ENCODE measurements at regions not wholly inside any gene's neighbourhood (a gene's known extent, or its start where the extent isn't known, plus 50 kb on each side); places are given as distances from the start of the nearest gene placed in this dataset.

DNA sequence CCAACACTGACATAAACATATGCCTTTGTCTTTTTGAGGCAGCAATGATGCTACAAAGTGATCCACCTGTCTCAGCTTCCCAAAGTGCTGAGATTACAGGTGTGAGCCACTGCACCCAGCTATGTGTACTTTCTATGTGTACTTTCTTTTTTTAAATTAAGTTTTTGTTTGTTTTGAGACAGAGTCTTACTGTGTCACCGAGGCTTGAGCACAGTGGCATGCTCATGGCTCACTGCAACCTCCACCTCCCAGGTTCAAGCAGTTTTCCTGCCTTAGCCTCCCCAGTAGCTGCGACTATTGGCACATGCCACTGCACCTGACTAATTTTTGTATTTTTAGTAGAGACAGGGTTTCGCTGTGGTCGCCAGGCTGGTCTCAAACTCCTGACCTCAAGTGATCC, 172.5 kb upstream of the ALG10B start (continued):
- TF ChIP-seq, protein P1, sequence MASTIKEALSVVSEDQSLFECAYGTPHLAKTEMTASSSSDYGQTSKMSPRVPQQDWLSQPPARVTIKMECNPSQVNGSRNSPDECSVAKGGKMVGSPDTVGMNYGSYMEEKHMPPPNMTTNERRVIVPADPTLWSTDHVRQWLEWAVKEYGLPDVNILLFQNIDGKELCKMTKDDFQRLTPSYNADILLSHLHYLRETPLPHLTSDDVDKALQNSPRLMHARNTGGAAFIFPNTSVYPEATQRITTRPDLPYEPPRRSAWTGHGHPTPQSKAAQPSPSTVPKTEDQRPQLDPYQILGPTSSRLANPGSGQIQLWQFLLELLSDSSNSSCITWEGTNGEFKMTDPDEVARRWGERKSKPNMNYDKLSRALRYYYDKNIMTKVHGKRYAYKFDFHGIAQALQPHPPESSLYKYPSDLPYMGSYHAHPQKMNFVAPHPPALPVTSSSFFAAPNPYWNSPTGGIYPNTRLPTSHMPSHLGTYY (CRISPR knock-in tag; IDR thresholded peaks at IDR 0.05), result no peak
- TF ChIP-seq GTF2I (CRISPR knock-in tag; conservative IDR thresholded peaks at IDR 0.05), result no peak
- TF ChIP-seq, protein P2, sequence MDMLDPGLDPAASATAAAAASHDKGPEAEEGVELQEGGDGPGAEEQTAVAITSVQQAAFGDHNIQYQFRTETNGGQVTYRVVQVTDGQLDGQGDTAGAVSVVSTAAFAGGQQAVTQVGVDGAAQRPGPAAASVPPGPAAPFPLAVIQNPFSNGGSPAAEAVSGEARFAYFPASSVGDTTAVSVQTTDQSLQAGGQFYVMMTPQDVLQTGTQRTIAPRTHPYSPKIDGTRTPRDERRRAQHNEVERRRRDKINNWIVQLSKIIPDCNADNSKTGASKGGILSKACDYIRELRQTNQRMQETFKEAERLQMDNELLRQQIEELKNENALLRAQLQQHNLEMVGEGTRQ (CRISPR knock-in tag; IDR thresholded peaks at IDR 0.05), result no peak
- TF ChIP-seq ZNF317 (CRISPR knock-in tag; IDR thresholded peaks at IDR 0.05; ENCODE audit: borderline replicate concordance, low read depth), result no peak
- no peak for TF ChIP-seq MXD4 (CRISPR knock-in tag; IDR thresholded peaks at IDR 0.05; ENCODE audit: borderline replicate concordance)
- TF ChIP-seq ZNF423 (CRISPR knock-in tag; IDR thresholded peaks at IDR 0.05), result no peak
- TF ChIP-seq, protein P3, sequence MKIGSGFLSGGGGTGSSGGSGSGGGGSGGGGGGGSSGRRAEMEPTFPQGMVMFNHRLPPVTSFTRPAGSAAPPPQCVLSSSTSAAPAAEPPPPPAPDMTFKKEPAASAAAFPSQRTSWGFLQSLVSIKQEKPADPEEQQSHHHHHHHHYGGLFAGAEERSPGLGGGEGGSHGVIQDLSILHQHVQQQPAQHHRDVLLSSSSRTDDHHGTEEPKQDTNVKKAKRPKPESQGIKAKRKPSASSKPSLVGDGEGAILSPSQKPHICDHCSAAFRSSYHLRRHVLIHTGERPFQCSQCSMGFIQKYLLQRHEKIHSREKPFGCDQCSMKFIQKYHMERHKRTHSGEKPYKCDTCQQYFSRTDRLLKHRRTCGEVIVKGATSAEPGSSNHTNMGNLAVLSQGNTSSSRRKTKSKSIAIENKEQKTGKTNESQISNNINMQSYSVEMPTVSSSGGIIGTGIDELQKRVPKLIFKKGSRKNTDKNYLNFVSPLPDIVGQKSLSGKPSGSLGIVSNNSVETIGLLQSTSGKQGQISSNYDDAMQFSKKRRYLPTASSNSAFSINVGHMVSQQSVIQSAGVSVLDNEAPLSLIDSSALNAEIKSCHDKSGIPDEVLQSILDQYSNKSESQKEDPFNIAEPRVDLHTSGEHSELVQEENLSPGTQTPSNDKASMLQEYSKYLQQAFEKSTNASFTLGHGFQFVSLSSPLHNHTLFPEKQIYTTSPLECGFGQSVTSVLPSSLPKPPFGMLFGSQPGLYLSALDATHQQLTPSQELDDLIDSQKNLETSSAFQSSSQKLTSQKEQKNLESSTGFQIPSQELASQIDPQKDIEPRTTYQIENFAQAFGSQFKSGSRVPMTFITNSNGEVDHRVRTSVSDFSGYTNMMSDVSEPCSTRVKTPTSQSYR (CRISPR knock-in tag; IDR thresholded peaks at IDR 0.05), result no peak
- TF ChIP-seq, protein P4, sequence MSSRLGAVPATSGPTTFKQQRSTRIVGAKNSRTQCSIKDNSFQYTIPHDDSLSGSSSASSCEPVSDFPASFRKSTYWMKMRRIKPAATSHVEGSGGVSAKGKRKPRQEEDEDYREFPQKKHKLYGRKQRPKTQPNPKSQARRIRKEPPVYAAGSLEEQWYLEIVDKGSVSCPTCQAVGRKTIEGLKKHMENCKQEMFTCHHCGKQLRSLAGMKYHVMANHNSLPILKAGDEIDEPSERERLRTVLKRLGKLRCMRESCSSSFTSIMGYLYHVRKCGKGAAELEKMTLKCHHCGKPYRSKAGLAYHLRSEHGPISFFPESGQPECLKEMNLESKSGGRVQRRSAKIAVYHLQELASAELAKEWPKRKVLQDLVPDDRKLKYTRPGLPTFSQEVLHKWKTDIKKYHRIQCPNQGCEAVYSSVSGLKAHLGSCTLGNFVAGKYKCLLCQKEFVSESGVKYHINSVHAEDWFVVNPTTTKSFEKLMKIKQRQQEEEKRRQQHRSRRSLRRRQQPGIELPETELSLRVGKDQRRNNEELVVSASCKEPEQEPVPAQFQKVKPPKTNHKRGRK (CRISPR knock-in tag; IDR thresholded peaks at IDR 0.05; ENCODE audit: borderline replicate concordance), result no peak

DNA sequence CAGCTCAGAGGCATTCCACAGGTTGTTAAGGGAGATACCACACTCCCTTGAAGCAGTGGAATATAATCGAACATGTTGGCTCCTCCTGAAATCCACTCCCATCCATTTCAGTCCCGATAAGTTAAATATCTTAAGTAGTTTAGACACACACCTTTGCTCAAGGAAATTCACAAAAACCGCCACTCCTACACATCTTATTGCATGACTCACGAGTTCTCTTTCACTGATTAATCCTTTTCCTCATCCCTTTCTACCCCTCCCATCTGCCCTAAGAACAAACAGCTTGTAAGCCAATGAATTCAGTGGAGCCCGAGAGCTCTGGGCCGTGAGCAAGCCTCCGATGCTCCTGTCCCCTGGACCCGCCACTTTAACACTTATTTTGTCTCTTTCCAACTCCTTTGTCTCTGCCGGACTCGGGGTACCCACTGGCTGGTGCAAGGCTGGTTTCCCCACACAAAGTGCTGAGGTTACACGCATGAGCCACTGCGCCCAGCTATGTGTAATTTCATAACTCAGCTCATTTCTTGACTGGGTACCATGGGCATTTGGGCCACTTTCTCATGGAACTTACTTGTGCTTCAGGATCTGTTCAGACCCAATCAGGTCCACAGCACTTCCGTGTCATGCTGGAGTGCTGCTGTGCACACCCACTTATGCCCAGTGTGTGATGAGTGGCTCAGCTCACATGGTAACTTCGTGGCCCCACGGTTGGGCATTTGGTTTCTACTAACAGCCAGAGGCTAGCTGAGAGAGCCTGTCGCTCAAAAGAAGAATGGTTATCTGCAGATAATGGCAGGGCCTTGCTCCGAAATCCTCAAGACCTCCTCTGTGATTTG, 171.8 kb upstream of the ALG10B start:
- peaks cover 67% of the 10 kb centered on the region for H3K36me3 Mint-ChIP-seq
- ATAC-seq, result no peak
- TF ChIP-seq, protein P5, sequence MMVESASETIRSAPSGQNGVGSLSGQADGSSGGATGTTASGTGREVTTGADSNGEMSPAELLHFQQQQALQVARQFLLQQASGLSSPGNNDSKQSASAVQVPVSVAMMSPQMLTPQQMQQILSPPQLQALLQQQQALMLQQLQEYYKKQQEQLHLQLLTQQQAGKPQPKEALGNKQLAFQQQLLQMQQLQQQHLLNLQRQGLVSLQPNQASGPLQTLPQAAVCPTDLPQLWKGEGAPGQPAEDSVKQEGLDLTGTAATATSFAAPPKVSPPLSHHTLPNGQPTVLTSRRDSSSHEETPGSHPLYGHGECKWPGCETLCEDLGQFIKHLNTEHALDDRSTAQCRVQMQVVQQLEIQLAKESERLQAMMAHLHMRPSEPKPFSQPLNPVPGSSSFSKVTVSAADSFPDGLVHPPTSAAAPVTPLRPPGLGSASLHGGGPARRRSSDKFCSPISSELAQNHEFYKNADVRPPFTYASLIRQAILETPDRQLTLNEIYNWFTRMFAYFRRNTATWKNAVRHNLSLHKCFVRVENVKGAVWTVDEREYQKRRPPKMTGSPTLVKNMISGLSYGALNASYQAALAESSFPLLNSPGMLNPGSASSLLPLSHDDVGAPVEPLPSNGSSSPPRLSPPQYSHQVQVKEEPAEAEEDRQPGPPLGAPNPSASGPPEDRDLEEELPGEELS (CRISPR knock-in tag; IDR thresholded peaks at IDR 0.05), result no peak
- TF ChIP-seq KAT7 (CRISPR knock-in tag; IDR thresholded peaks at IDR 0.05; ENCODE audit: borderline replicate concordance) (no peak), NFYB (CRISPR knock-in tag; conservative IDR thresholded peaks at IDR 0.05; ENCODE audit: low read depth) (no peak), IRF2 (CRISPR knock-in tag; IDR thresholded peaks at IDR 0.05; ENCODE audit: borderline replicate concordance, low read depth) (no peak), ESRRA (CRISPR knock-in tag; IDR thresholded peaks at IDR 0.05; ENCODE audit: borderline replicate concordance) (no peak), TEAD1 (CRISPR knock-in tag; IDR thresholded peaks at IDR 0.05) (no peak), TEAD4 (CRISPR knock-in tag; IDR thresholded peaks at IDR 0.05) (no peak), ZNF423 (CRISPR knock-in tag; IDR thresholded peaks at IDR 0.05) (no peak), NFATC4 (CRISPR knock-in tag; IDR thresholded peaks at IDR 0.05) (no peak), ELF4 (CRISPR knock-in tag; IDR thresholded peaks at IDR 0.05; ENCODE audit: low read depth) (no peak)
- TF ChIP-seq, protein P2 (CRISPR knock-in tag; IDR thresholded peaks at IDR 0.05), result no peak
- TF ChIP-seq, protein P6, sequence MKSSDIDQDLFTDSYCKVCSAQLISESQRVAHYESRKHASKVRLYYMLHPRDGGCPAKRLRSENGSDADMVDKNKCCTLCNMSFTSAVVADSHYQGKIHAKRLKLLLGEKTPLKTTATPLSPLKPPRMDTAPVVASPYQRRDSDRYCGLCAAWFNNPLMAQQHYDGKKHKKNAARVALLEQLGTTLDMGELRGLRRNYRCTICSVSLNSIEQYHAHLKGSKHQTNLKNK (CRISPR knock-in tag; IDR thresholded peaks at IDR 0.05), result no peak
- TF ChIP-seq, protein P7, sequence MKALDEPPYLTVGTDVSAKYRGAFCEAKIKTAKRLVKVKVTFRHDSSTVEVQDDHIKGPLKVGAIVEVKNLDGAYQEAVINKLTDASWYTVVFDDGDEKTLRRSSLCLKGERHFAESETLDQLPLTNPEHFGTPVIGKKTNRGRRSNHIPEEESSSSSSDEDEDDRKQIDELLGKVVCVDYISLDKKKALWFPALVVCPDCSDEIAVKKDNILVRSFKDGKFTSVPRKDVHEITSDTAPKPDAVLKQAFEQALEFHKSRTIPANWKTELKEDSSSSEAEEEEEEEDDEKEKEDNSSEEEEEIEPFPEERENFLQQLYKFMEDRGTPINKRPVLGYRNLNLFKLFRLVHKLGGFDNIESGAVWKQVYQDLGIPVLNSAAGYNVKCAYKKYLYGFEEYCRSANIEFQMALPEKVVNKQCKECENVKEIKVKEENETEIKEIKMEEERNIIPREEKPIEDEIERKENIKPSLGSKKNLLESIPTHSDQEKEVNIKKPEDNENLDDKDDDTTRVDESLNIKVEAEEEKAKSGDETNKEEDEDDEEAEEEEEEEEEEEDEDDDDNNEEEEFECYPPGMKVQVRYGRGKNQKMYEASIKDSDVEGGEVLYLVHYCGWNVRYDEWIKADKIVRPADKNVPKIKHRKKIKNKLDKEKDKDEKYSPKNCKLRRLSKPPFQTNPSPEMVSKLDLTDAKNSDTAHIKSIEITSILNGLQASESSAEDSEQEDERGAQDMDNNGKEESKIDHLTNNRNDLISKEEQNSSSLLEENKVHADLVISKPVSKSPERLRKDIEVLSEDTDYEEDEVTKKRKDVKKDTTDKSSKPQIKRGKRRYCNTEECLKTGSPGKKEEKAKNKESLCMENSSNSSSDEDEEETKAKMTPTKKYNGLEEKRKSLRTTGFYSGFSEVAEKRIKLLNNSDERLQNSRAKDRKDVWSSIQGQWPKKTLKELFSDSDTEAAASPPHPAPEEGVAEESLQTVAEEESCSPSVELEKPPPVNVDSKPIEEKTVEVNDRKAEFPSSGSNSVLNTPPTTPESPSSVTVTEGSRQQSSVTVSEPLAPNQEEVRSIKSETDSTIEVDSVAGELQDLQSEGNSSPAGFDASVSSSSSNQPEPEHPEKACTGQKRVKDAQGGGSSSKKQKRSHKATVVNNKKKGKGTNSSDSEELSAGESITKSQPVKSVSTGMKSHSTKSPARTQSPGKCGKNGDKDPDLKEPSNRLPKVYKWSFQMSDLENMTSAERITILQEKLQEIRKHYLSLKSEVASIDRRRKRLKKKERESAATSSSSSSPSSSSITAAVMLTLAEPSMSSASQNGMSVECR (CRISPR knock-in tag; IDR thresholded peaks at IDR 0.05; ENCODE audit: borderline replicate concordance), result no peak
- TF ChIP-seq, protein P8, sequence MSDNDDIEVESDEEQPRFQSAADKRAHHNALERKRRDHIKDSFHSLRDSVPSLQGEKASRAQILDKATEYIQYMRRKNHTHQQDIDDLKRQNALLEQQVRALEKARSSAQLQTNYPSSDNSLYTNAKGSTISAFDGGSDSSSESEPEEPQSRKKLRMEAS (CRISPR knock-in tag; IDR thresholded peaks at IDR 0.05), result no peak

More for the DNA sequence above, 171.8 kb upstream of the ALG10B start:
- ChIA-PET CTCF (no interaction called here), POLR2A (no interaction called here)
- Mint-ChIP-seq H3K4me1 (no peaks in the 10 kb centered on the region), H3K9me3 (peaks cover 72% of the 10 kb centered on the region), H3K27me3 (ENCODE audit: low read depth) (peaks cover 14% of the 10 kb centered on the region), H3K27ac (no peak overlapping the region), H3K4me3 (no peak overlapping the region)
- no peak for DNase-seq (ENCODE audit: low spot score)

Data from WTC11 (cell line).